Loucy (cell line): ENCODE measurements at regions not wholly inside any gene's neighbourhood (a gene's known extent, or its start where the extent isn't known, plus 50 kb on each side); places are given as distances from the start of the nearest gene placed in this dataset.

ENCODE experiments used
- H2AFZ ChIP-seq: fragments of 200-600 bp; sonication (generic); 2 replicates; pipeline ENCODE4 v1.6.0; 2016; ENCODE audit warnings: antibody characterized with exemption, mild to moderate bottlenecking, low read length, moderate library complexity
- H3F3A ChIP-seq: fragments of 200-600 bp; 2 replicates; pipeline ENCODE4 v1.6.0; 2016; ENCODE audit warnings: antibody characterized with exemption, low read depth, mild to moderate bottlenecking
- H3K27me3 ChIP-seq: fragments of 200-600 bp; sonication (generic); 2 replicates; pipeline ENCODE4 v1.6.1; 2014; ENCODE audit warnings: low read length, mild to moderate bottlenecking; ENCODE audit not compliant: insufficient read depth, poor library complexity, severe bottlenecking
- H3K36me3 ChIP-seq: fragments of 200-600 bp; sonication (generic); 2 replicates; pipeline ENCODE4 v1.6.1; 2016; ENCODE audit warnings: low read length; ENCODE audit not compliant: insufficient read depth
- H3K4me1 ChIP-seq: fragments of 200-600 bp; sonication (generic); 2 replicates; pipeline ENCODE4 v1.5.1; 2014; ENCODE audit warnings: low read length, mild to moderate bottlenecking; ENCODE audit not compliant: insufficient read depth, poor library complexity, severe bottlenecking
- H3K4me2 ChIP-seq: fragments of 200-600 bp; sonication (generic); 2 replicates; pipeline ENCODE4 v1.6.0; 2014; ENCODE audit warnings: antibody characterized with exemption, low read length, low read depth, mild to moderate bottlenecking; ENCODE audit not compliant: poor library complexity, severe bottlenecking
- H3K4me3 ChIP-seq: fragments of 200-600 bp; sonication (generic); 2 replicates; pipeline ENCODE4 v1.5.1; 2014; ENCODE audit warnings: low read length, mild to moderate bottlenecking, mixed read lengths; ENCODE audit not compliant: poor library complexity, severe bottlenecking
- H3K79me2 ChIP-seq: fragments of 200-600 bp; sonication (generic); 2 replicates; pipeline ENCODE4 v1.6.1; 2014; ENCODE audit warnings: low read length; ENCODE audit not compliant: insufficient read depth
- H3K9ac ChIP-seq: fragments of 200-600 bp; sonication (generic); 2 replicates; pipeline ENCODE4 v1.6.0; 2014; ENCODE audit warnings: mild to moderate bottlenecking, low read depth, low read length, moderate library complexity; ENCODE audit not compliant: poor library complexity, severe bottlenecking
- H3K9me2 ChIP-seq: fragments of 200-600 bp; sonication (generic); replicated peaks from 2 replicates; pipeline ENCODE4 v1.6.1; 2016; ENCODE audit warnings: low read depth, low read length, mixed read lengths
- H3K9me3 ChIP-seq: fragments of 200-600 bp; sonication (generic); 2 replicates; pipeline ENCODE4 v1.6.1; 2014; ENCODE audit warnings: mild to moderate bottlenecking, antibody characterized with exemption, low read length, low read depth; ENCODE audit not compliant: insufficient read depth
- H4K20me1 ChIP-seq: fragments of 200-600 bp; sonication (generic); 2 replicates; pipeline ENCODE4 v1.6.0; 2014; ENCODE audit warnings: antibody characterized with exemption, low read length, mild to moderate bottlenecking; ENCODE audit not compliant: insufficient read depth, poor library complexity, severe bottlenecking
- EZH2phosphoT487 ChIP-seq: fragments of 200-600 bp; IDR thresholded peaks from 2 replicates; pipeline ENCODE4 v1.6.1; 2018; ENCODE audit warnings: antibody characterized with exemption, mild to moderate bottlenecking, moderate library complexity, borderline replicate concordance
- TF ChIP-seq, protein P1 (sequence below): fragments of 200-600 bp; sonication (generic); conservative IDR thresholded peaks from 2 replicates; pipeline ENCODE4 v1.5.1; 2014; ENCODE audit warnings: mild to moderate bottlenecking, antibody characterized with exemption, low read length

GRCh38 chr14:43855556-43855955, 651.5 kb downstream of the FSCB start:
- Histone ChIP-seq H3K79me2 (no peaks in the 10 kb centered on the region), H3K9me2 (no peaks in the 10 kb centered on the region), H4K20me1 (no peaks in the 10 kb centered on the region), H3K27me3 (no peaks in the 10 kb centered on the region), H3K4me1 (no peaks in the 10 kb centered on the region), H3K9me3 (no peaks in the 10 kb centered on the region), H2AFZ (no peak overlapping the region), H3K4me3 (no peak overlapping the region), H3K9ac (no peak overlapping the region), H3K36me3 (no peaks in the 10 kb centered on the region), H3K4me2 (no peak overlapping the region), H3F3A (no peaks in the 10 kb centered on the region)
- TF ChIP-seq EZH2phosphoT487, result no peak
- TF ChIP-seq, protein P1, sequence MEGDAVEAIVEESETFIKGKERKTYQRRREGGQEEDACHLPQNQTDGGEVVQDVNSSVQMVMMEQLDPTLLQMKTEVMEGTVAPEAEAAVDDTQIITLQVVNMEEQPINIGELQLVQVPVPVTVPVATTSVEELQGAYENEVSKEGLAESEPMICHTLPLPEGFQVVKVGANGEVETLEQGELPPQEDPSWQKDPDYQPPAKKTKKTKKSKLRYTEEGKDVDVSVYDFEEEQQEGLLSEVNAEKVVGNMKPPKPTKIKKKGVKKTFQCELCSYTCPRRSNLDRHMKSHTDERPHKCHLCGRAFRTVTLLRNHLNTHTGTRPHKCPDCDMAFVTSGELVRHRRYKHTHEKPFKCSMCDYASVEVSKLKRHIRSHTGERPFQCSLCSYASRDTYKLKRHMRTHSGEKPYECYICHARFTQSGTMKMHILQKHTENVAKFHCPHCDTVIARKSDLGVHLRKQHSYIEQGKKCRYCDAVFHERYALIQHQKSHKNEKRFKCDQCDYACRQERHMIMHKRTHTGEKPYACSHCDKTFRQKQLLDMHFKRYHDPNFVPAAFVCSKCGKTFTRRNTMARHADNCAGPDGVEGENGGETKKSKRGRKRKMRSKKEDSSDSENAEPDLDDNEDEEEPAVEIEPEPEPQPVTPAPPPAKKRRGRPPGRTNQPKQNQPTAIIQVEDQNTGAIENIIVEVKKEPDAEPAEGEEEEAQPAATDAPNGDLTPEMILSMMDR, result no peak

- TF ChIP-seq EZH2phosphoT487, result no peak
- TF ChIP-seq, protein P1, result no peak
Observed at GRCh38 chr14:43853541-43853940, 653.5 kb downstream of the FSCB start.

DNA sequence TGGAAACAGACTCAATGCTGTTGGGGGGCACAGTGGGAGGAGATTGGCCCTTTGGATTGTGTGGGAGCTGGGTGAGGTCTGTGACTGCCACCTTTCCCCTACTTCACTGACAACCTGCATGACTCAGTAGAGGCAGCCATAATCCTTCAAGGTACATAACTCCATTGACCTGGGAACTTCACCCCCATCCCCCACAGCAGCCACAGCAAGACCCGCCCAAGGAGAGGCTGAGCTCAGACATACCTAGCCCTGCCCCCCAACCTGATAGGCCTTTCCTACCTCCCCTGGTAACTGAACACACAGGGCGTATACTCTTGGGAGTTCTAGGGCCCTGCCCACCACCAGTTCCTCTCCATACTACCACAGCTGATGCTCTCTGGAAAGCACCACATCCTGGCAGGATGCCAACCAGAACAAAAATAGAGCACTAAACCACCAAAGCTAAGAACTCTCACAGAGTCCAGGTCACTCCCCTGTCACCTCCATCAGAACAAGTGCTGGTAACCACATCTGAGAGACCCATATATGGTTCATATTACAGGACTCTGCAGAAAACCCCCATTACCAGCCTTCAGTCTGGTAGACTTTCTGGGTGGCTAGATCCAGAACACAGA, 703.9 kb downstream of the FSCB start:
- no peaks in the 10 kb centered on the region for H3F3A ChIP-seq
- no peak overlapping the region for H3K9ac ChIP-seq
- H4K20me1 ChIP-seq, result no peaks in the 10 kb centered on the region
- H3K4me1 ChIP-seq, result no peaks in the 10 kb centered on the region
- H2AFZ ChIP-seq, result no peak overlapping the region
- H3K27me3 ChIP-seq, result no peaks in the 10 kb centered on the region
- no peaks in the 10 kb centered on the region for H3K9me3 ChIP-seq
- H3K9me2 ChIP-seq, result no peaks in the 10 kb centered on the region
- H3K79me2 ChIP-seq, result no peaks in the 10 kb centered on the region
- H3K4me3 ChIP-seq, result no peak overlapping the region
- H3K36me3 ChIP-seq, result no peaks in the 10 kb centered on the region
- no peak for TF ChIP-seq EZH2phosphoT487
- TF ChIP-seq, protein P1, result no peak
- peak overlapping the region; percentile 10 for H3K4me2 ChIP-seq

More at GRCh38 chr14:43853541-43853940, 653.5 kb downstream of the FSCB start:
- H3K9me2 ChIP-seq, result no peaks in the 10 kb centered on the region
- H3K9me3 ChIP-seq, result no peaks in the 10 kb centered on the region
- H3K9ac ChIP-seq, result no peak overlapping the region
- no peaks in the 10 kb centered on the region for H3F3A ChIP-seq
- H3K27me3 ChIP-seq, result no peaks in the 10 kb centered on the region
- no peaks in the 10 kb centered on the region for H4K20me1 ChIP-seq
- H3K36me3 ChIP-seq, result no peaks in the 10 kb centered on the region
- H3K4me3 ChIP-seq, result no peak overlapping the region
- H2AFZ ChIP-seq, result no peak overlapping the region
- no peaks in the 10 kb centered on the region for H3K4me1 ChIP-seq
- no peak overlapping the region for H3K4me2 ChIP-seq
- H3K79me2 ChIP-seq, result no peaks in the 10 kb centered on the region
